HG02852 (cell line): ENCODE measurements at regions not wholly inside any gene's neighbourhood (a gene's known extent, or its start where the extent isn't known, plus 50 kb on each side); places are given as distances from the start of the nearest gene placed in this dataset.

Source experiments
- ATAC-seq: cut with Tn5 transposase; IDR thresholded peaks from one replicate; pipeline ENCODE4 v1.9.1; 2021; ENCODE audit warnings: mild to moderate bottlenecking, moderate library complexity; ENCODE audit not compliant: unreplicated experiment

GRCh38 chr12:107888789-107889188 lies 114.3 kb downstream of the ASCL4 start:
- ATAC-seq: no peak

- ATAC-seq: no peak
Measured at GRCh38 chr12:107891967-107892366, 117.5 kb downstream of the ASCL4 start.

DNA sequence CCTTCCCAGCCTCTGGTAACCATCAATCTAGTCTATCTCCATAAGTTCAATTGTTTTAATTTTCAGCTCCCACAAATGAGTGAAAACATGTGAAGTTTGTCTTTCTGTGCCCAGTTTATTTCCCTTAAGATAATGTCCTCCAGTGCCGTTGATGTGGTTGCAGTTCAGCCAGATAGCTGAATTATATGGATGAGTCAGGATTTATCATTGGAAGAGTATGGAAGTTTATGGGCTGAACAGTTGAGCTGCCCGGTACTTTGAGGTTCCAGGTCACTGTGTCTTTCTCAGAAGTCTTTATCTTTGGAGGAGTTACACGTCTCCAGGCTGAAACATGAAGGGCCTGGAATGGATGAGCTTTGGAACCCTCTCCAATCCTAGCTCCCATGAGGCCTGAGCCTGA lies 120.1 kb downstream of the ASCL4 start:
- ATAC-seq: no peak

- ATAC-seq: no peak
Measured at GRCh38 chr12:107895966-107896365, 121.5 kb downstream of the ASCL4 start.

DNA sequence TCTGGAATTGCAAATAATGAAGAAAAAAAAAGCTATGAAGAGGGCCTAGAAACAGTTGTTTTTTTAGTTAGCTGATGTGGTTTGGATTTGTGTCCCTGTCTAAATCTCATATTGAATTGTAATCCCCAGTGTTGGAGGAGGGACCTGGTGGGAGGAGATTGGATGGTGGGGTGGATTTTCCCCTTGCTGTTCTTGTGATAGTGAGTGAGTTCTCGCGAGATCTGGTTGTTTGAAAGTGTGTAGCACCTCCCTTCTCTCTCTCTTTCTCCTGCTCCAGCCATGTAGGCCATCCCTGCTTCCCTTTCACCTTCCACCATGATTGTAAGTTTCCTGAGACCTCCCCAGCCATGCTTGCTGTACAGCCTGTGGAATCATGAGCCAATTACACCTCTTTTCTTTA lies 126.1 kb downstream of the ASCL4 start:
- no peak for ATAC-seq

- ATAC-seq: peak; percentile 99
Measured at GRCh38 chr12:107903341-107904061, 129.0 kb downstream of the ASCL4 start.

- ATAC-seq: no peak
Measured at GRCh38 chr12:107906707-107907106, 132.2 kb downstream of the ASCL4 start.

DNA sequence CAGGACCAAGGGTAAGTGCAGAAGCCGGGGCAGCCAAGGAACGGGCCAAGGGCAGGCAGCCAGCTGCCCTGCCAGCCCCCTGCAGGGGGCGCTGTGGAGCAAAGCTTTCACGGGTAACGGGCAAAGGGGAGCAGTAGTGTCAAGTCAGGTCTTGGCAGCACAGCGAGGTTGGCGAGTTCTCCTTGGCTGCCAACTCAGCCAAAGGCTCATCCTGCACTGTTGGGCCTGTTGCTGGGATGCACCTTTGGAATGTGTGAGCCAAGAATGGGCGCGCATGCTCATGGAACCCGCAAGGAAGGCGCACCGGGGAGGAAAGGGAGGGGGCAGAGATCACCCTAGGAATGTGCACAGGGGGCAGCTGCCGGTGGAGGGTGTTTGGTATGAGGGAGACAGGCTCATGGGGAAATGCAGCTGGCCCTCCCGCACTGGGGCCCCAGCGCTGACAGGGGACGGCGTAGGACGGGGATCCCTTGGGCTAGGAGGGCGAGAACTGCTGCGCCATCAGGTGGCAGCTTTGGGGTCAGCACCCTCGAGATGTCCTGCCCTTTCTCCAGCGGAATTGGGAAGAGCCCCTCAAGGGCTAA lies 138.0 kb downstream of the ASCL4 start:
- ATAC-seq: peak; percentile 67

- ATAC-seq: no peak
Measured at GRCh38 chr12:107914460-107914977, 140.0 kb downstream of the ASCL4 start.

GRCh38 chr12:107917912-107918800 lies 143.7 kb downstream of the ASCL4 start:
- ATAC-seq: no peak

- no peak for ATAC-seq
Measured at GRCh38 chr12:107921062-107921461, 146.6 kb downstream of the ASCL4 start.

DNA sequence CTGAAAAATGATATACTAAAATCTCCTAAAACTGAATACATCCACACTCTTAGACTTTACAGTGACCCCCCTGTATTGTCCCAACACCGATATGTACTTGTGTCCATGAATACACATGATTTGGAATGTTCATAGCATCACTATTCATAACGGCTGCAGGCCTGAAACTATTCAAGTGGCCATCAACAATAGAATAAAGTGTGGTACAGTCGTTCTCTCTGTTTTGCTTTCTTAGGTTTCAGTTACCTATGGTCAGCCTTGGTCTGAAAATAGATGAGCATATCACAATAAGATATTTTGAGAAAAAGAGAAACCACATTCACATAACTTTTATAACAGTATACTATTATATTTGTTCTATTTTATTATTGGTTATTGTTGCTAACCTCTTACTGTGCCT lies 150.6 kb downstream of the ASCL4 start:
- ATAC-seq: no peak

GRCh38 chr12:107929436-107929835 lies 154.9 kb downstream of the ASCL4 start:
- ATAC-seq: no peak

- ATAC-seq: no peak
Measured at GRCh38 chr12:107931761-107932160, 157.3 kb downstream of the ASCL4 start.

DNA sequence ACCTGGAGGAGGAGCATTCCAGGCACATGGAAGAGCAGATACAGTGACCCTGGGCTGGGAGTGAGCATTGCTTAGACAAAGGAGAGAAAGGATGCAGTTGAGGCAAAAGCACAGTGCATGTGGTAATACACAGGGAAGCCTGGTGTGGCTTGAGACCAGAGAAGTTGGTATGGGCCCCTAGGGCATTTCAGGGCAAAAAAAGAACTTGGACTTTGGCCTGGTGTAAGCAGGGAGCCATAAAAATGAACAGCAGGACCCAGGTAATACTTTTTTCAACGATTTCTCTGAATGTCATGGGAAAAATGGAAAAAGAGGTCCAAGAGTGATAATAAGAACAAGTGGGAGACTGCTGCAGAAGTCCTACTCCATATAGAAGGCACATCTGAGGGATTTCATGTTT lies 163.9 kb downstream of the ASCL4 start:
- no peak for ATAC-seq

- ATAC-seq: no peak
Measured at GRCh38 chr12:107948391-107948945, 174.0 kb downstream of the ASCL4 start.

GRCh38 chr12:107951024-107951423 lies 176.5 kb downstream of the ASCL4 start:
- no peak for ATAC-seq

DNA sequence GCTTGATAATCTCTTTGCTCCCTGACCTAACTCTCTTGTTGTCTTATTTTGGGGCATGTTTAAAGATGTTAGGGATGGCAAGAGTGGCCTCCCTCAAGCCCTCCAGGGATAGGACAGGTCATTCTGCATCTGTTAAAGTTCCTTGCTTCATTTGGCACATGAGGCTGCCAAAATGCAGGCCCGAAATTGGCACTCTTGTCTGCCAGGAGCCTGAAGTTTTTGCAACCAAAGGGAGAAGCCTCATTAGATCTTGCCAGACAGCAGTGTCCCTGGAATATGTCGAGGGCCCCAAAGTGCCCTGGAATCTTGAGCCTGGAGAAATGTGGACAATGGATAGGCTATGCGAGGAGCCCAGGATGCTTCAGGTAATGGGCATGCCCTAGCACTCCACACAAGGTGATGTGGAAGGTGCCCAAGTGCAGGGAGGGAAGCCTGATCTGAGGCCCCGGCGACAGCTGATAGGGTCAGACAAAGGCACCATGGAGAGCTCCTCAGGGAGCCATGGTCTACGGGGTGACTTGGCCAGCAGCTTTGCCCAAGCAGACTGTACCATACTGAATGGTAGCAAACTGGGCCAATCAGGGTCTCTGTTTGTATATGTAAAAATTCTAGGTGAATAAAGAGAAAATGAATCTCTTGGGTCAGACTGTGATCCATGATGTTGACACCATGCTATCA lies 173.0 kb upstream of the WSCD2 start:
- ATAC-seq: no peak

DNA sequence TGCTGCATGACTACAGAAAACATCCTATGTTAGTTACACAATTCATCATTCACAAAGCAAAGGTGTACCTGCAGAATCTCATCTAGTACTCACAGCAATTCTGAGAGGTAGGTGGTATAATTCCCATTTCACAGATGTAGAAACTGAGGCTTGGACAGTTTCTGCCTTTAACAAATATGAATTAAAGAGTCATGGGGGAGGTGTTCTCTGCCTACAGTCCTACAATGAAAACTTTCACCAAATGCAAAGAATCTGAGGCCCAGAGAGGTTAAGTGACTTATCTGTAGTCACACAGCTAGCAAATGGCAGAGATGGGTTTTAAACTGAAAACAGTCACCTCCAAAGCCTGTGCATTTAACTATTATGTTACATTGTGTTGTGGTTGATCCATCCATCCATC lies 171.6 kb upstream of the WSCD2 start:
- no peak for ATAC-seq

- no peak for ATAC-seq
Measured at GRCh38 chr12:107963635-107964034, 165.5 kb upstream of the WSCD2 start.

- ATAC-seq: no peak
Measured at GRCh38 chr12:107967170-107967569, 161.9 kb upstream of the WSCD2 start.
